OCI-LY7 (cell line): ENCODE measurements at regions not wholly inside any gene's neighbourhood (a gene's known extent, or its start where the extent isn't known, plus 50 kb on each side); places are given as distances from the start of the nearest gene placed in this dataset.

Source experiments
- BruUV-seq: library from RNA; stranded (reverse); fragments of 400-500 nt; replicated peaks from 2 replicates; lab custom pipeline; 2021; lab: Mats Ljungman, UMichigan
- CTCF ChIA-PET: fragments of 300-600 bp; sonication (Branson Sonifier 250); formaldehyde crosslinking; loops from one replicate; lab custom pipeline; 2022; ENCODE audit warnings: antibody characterized with exemption; ENCODE audit not compliant: unreplicated experiment; lab: Charles Lee
- POLR2A ChIA-PET: fragments of 300-600 bp; sonication (Branson Sonifier 250); formaldehyde crosslinking; loops from one replicate; lab custom pipeline; 2022; ENCODE audit warnings: antibody characterized with exemption; lab: Charles Lee
- DNase-seq: peaks from one replicate; pipeline ENCODE4 v3.0.0-alpha.2; 2015; ENCODE audit warnings: low spot score
- H2AFZ ChIP-seq: fragments of 200-600 bp; sonication (generic), shearing (Covaris generic); 2 replicates; pipeline ENCODE4 v1.6.1; 2014; ENCODE audit warnings: mild to moderate bottlenecking, antibody characterized with exemption, low read length, moderate library complexity
- H3K27ac ChIP-seq: fragments of 200-600 bp; sonication (generic); 2 replicates; pipeline ENCODE4 v1.5.1; 2014; ENCODE audit warnings: mixed run types, low read depth, mild to moderate bottlenecking, moderate library complexity, low read length, inconsistent platforms; ENCODE audit not compliant: poor library complexity, severe bottlenecking
- H3K36me3 ChIP-seq: fragments of 200-600 bp; sonication (generic); 2 replicates; pipeline ENCODE4 v1.6.1; 2014; ENCODE audit warnings: mild to moderate bottlenecking, antibody characterized with exemption, low read length, moderate library complexity, mixed read lengths; ENCODE audit not compliant: insufficient read depth
- H3K4me1 ChIP-seq: fragments of 200-600 bp; sonication (generic); 2 replicates; pipeline ENCODE4 v1.5.1; 2014; ENCODE audit warnings: mild to moderate bottlenecking, low read length; ENCODE audit not compliant: insufficient read depth, poor library complexity, severe bottlenecking
- H3K4me2 ChIP-seq: fragments of 200-600 bp; sonication (generic); 2 replicates; pipeline ENCODE4 v1.6.1; 2014; ENCODE audit warnings: mild to moderate bottlenecking, low read length
- H3K4me3 ChIP-seq: fragments of 200-600 bp; sonication (generic); 2 replicates; pipeline ENCODE4 v1.5.1; 2014; ENCODE audit warnings: mild to moderate bottlenecking, low read depth, low read length; ENCODE audit not compliant: poor library complexity, severe bottlenecking
- H3K79me2 ChIP-seq: fragments of 200-600 bp; sonication (generic); 2 replicates; pipeline ENCODE4 v1.6.1; 2016; ENCODE audit warnings: low read depth, mild to moderate bottlenecking, low read length, moderate library complexity, mixed read lengths; ENCODE audit not compliant: insufficient read depth
- H3K9me2 ChIP-seq: fragments of 200-600 bp; sonication (generic); 2 replicates; pipeline ENCODE4 v1.6.1; 2016; ENCODE audit warnings: mild to moderate bottlenecking, low read length, mixed read lengths; ENCODE audit not compliant: insufficient read depth
- H3K9me3 ChIP-seq: fragments of 200-600 bp; sonication (generic); 2 replicates; pipeline ENCODE4 v1.6.1; 2014; ENCODE audit warnings: mild to moderate bottlenecking, mixed run types, low read length, mixed read lengths
- H4K20me1 ChIP-seq: fragments of 200-600 bp; sonication (generic); 2 replicates; pipeline ENCODE4 v1.6.1; 2014; ENCODE audit warnings: mild to moderate bottlenecking, antibody characterized with exemption, low read length, moderate library complexity, mixed read lengths; ENCODE audit not compliant: insufficient read depth
- CTCF ChIP-seq: fragments of 200-600 bp; sonication (generic); conservative IDR thresholded peaks from 2 replicates; pipeline ENCODE4 v1.5.1; 2014; ENCODE audit warnings: mild to moderate bottlenecking, antibody characterized with exemption, low read length, moderate library complexity, mixed read lengths
- EZH2phosphoT487 ChIP-seq: fragments of 200-600 bp; sonication (generic); IDR thresholded peaks from 2 replicates; pipeline ENCODE4 v1.6.1; 2018; ENCODE audit warnings: low read depth, borderline replicate concordance, mild to moderate bottlenecking, mixed run types, antibody characterized with exemption, low read length, moderate library complexity, mixed read lengths
- intact Hi-C: fragments of 100-400 bp; cut with micrococcal nuclease; formaldehyde crosslinking; loops from one replicate; pipeline ENCODE4 v1.10.0; 2022; ENCODE audit not compliant: unreplicated experiment

GRCh38 chr20:23187751-23188150 lies 101.6 kb upstream of the CD93 start:
- Histone ChIP-seq H3K4me3 (no peak overlapping the region), H3K9me3 (no peaks in the 10 kb centered on the region; the same call in 1 of the 2 replicates), H3K27ac (no peak overlapping the region), H3K4me1 (no peaks in the 10 kb centered on the region), H3K4me2 (no peak overlapping the region), H3K36me3 (no peaks in the 10 kb centered on the region), H4K20me1 (no peaks in the 10 kb centered on the region), H2AFZ (no peak overlapping the region), H3K9me2 (no peaks in the 10 kb centered on the region), H3K79me2 (no peaks in the 10 kb centered on the region)
- no TSS peak for BruUV-seq
- ChIA-PET POLR2A (no interaction called here), CTCF (no interaction called here)
- intact Hi-C loops, result no loop called here
- DNase-seq, result no peak
- TF ChIP-seq CTCF (no peak), EZH2phosphoT487 (no peak)

- no TSS peak for BruUV-seq
- no peak overlapping the region for H3K4me2 ChIP-seq
- H3K9me3 ChIP-seq, result no peaks in the 10 kb centered on the region; the same call in 1 of the 2 replicates
- H3K4me1 ChIP-seq, result no peaks in the 10 kb centered on the region
- no peaks in the 10 kb centered on the region for H3K79me2 ChIP-seq
- intact Hi-C loops, result no loop called here
- H3K9me2 ChIP-seq, result no peaks in the 10 kb centered on the region
- POLR2A ChIA-PET, result no interaction called here
- H4K20me1 ChIP-seq, result no peaks in the 10 kb centered on the region
- H3K27ac ChIP-seq, result no peak overlapping the region
- H3K4me3 ChIP-seq, result no peak overlapping the region
- CTCF ChIA-PET, result no interaction called here
- TF ChIP-seq EZH2phosphoT487 (no peak), CTCF (no peak)
- no peak overlapping the region for H2AFZ ChIP-seq
- no peaks in the 10 kb centered on the region for H3K36me3 ChIP-seq
- no peak for DNase-seq
These were observed 100.7 kb upstream of the CD93 start for GRCh38 chr20:23186808-23187207.

GRCh38 chr20:23180451-23180921 lies 94.4 kb upstream of the CD93 start:
- POLR2A ChIA-PET, result no interaction called here
- DNase-seq, result no peak
- Histone ChIP-seq H3K79me2 (no peaks in the 10 kb centered on the region), H3K4me3 (no peak overlapping the region), H3K36me3 (no peaks in the 10 kb centered on the region), H4K20me1 (no peaks in the 10 kb centered on the region), H3K9me3 (no peaks in the 10 kb centered on the region), H3K4me2 (no peak overlapping the region), H3K27ac (no peak overlapping the region), H3K4me1 (no peaks in the 10 kb centered on the region), H2AFZ (no peak overlapping the region), H3K9me2 (no peaks in the 10 kb centered on the region)
- intact Hi-C loops, result no loop called here
- CTCF ChIA-PET, result interaction anchor here (0.6 kb wide), 1 partner anchor 59 kb away, joined by 3 read pairs; no protein-coding TSS in a partner anchor
- BruUV-seq, result no TSS peak
- TF ChIP-seq CTCF, result no peak
- no peak for TF ChIP-seq EZH2phosphoT487
